GM12878 (cell line): ENCODE measurements at regions not wholly inside any gene's neighbourhood (a gene's known extent, or its start where the extent isn't known, plus 50 kb on each side); places are given as distances from the start of the nearest gene placed in this dataset.

Experiments used
- ATAC-seq: fragments of 200-7000 bp; cut with Tn5 transposase; 3 replicates; pipeline ENCODE4 v1.9.1; 2020; ENCODE audit warnings: mild to moderate bottlenecking, moderate library complexity
- BruUV-seq: library from RNA; stranded (reverse); fragments of 400-500 nt; replicated peaks from 2 replicates; lab custom pipeline; 2021; lab: Mats Ljungman, UMichigan
- CTCF ChIA-PET: fragments of 300-600 bp; sonication (Branson Sonifier 250); formaldehyde crosslinking; extraction: SDS; loops from one replicate; lab custom pipeline; 2021; ENCODE audit warnings: inconsistent platforms; lab: Yijun Ruan, JAX
- POLR2A ChIA-PET: fragments of 350-600 bp; formaldehyde crosslinking; extraction: SDS; loops from one replicate; lab custom pipeline; 2021; ENCODE audit warnings: inconsistent platforms; lab: Charles Lee
- RAD21 ChIA-PET: fragments of 300-600 bp; sonication (Branson Sonifier 250); formaldehyde crosslinking; loops from one replicate; lab custom pipeline; 2023; ENCODE audit warnings: antibody characterized with exemption; ENCODE audit not compliant: unreplicated experiment; lab: Charles Lee
- SMC1A ChIA-PET: fragments of 300-600 bp; sonication (Branson Sonifier 250); formaldehyde crosslinking; loops from one replicate; lab custom pipeline; 2023; ENCODE audit not compliant: unreplicated experiment, uncharacterized antibody; lab: Charles Lee
- DNase-seq: peaks from one replicate; pipeline ENCODE4 v3.0.0-alpha.2; 2011; ENCODE audit warnings: low read depth, low spot score
- FAIRE-seq: peaks from 3 replicates; lab custom pipeline; 2011; peaks lifted over from hg19 to GRCh38; lab: Jason Lieb, UNC
- H2AFZ ChIP-seq: 2 replicates; pipeline ENCODE4 v1.6.0; 2011; ENCODE audit warnings: low read depth, low read length, control low read depth; ENCODE audit not compliant: control insufficient read depth
- H3K27ac ChIP-seq: 2 replicates; pipeline ENCODE4 v1.5.1; 2011; ENCODE audit warnings: control low read depth; ENCODE audit not compliant: control insufficient read depth, insufficient read depth
- H3K27me3 ChIP-seq, 2 experiments: replicated peaks in 1 of 2; 2 replicates each; pipeline versions ENCODE4 v1.6.0 to v1.6.1; 2011; ENCODE audit warnings: low read length in 1 of 2; ENCODE audit not compliant: control insufficient read depth in 2 of 2, insufficient read depth in 2 of 2
- H3K36me3 ChIP-seq, 2 experiments: 2 replicates each; pipeline ENCODE4 v1.5.1; 2011; ENCODE audit warnings: low read length in 1 of 2; ENCODE audit not compliant: control insufficient read depth in 2 of 2, insufficient read depth in 2 of 2
- H3K4me1 ChIP-seq: 2 replicates; pipeline ENCODE4 v1.6.1; 2011; ENCODE audit warnings: mild to moderate bottlenecking, low read length, moderate library complexity, mixed read lengths; ENCODE audit not compliant: control insufficient read depth, insufficient read depth
- H3K4me2 ChIP-seq: 2 replicates; pipeline ENCODE4 v1.6.0; 2011; ENCODE audit warnings: control low read depth; ENCODE audit not compliant: control insufficient read depth, insufficient read depth
- H3K4me3 ChIP-seq: fragments of 200-600 bp; sonication (generic); 2 replicates; pipeline ENCODE4 v1.5.1; 2016
- H3K79me2 ChIP-seq: 2 replicates; pipeline ENCODE4 v1.6.0; 2011; ENCODE audit warnings: low read length; ENCODE audit not compliant: control insufficient read depth, insufficient read depth
- H3K9ac ChIP-seq: 2 replicates; pipeline ENCODE4 v1.8.0; 2011; ENCODE audit warnings: low read length, control low read depth, mixed read lengths; ENCODE audit not compliant: control insufficient read depth, insufficient read depth
- H3K9me3 ChIP-seq: replicated peaks from 3 replicates; pipeline ENCODE4 v1.5.1; 2011; ENCODE audit warnings: mild to moderate bottlenecking, low read length; ENCODE audit not compliant: control insufficient read depth, insufficient read depth
- H4K20me1 ChIP-seq: 2 replicates; pipeline ENCODE4 v1.6.0; 2011; ENCODE audit not compliant: control insufficient read depth, insufficient read depth
- CBFB ChIP-seq: IDR thresholded peaks from 2 replicates; pipeline ENCODE4 v1.6.1; 2016; ENCODE audit warnings: antibody characterized with exemption, low read depth
- CEBPB ChIP-seq, 2 experiments: fragments of 150-350 bp in 1 of 2; IDR thresholded peaks; 2 replicates each; pipeline ENCODE4 v1.6.1; 2012 to 2014; ENCODE audit warnings: low read depth in 2 of 2, low read length in 2 of 2, borderline replicate concordance in 1 of 2, inconsistent platforms in 1 of 2
- GABPA ChIP-seq: IDR thresholded peaks from 2 replicates; pipeline ENCODE4 v1.6.1; 2014; ENCODE audit warnings: antibody characterized with exemption, low read depth, mild to moderate bottlenecking, inconsistent platforms
- GATAD2B ChIP-seq: fragments of 450-650 bp; conservative IDR thresholded peaks from 2 replicates; pipeline ENCODE4 v1.6.1; 2017; ENCODE audit warnings: low read depth, mild to moderate bottlenecking, moderate library complexity
- NFXL1 ChIP-seq: fragments of 450-650 bp; IDR thresholded peaks from 2 replicates; pipeline ENCODE4 v1.6.1; 2017; ENCODE audit warnings: antibody characterized with exemption, mild to moderate bottlenecking, borderline replicate concordance
- RBBP5 ChIP-seq: fragments of 200-600 bp; sonication (generic); conservative IDR thresholded peaks from 2 replicates; pipeline ENCODE4 v1.6.1; 2016
- SIN3A ChIP-seq: IDR thresholded peaks from 2 replicates; pipeline ENCODE4 v1.6.1; 2012; ENCODE audit warnings: low read depth, low read length, improper control_type of control experiment
- SMAD1 ChIP-seq: fragments of 450-650 bp; IDR thresholded peaks from 2 replicates; pipeline ENCODE4 v1.6.1; 2018; ENCODE audit warnings: mild to moderate bottlenecking, low read depth; ENCODE audit not compliant: partially characterized antibody
- SP1 ChIP-seq: IDR thresholded peaks from one replicate; pipeline ENCODE4 v1.6.1; 2011; ENCODE audit warnings: low read depth, low read length
- SREBF1 ChIP-seq: IDR thresholded peaks from 2 replicates; pipeline ENCODE4 v1.6.1; 2012; ENCODE audit warnings: mild to moderate bottlenecking, low read length
- STAT1 ChIP-seq: fragments of 450-650 bp; conservative IDR thresholded peaks from 2 replicates; pipeline ENCODE4 v1.6.1; 2014; ENCODE audit warnings: antibody characterized with exemption, mild to moderate bottlenecking
- STAT3 ChIP-seq: IDR thresholded peaks from 2 replicates; pipeline ENCODE4 v1.6.1; 2011; ENCODE audit warnings: low read depth, low read length, improper control_type of control experiment
- ZBTB40 ChIP-seq: fragments of 450-650 bp; IDR thresholded peaks from 2 replicates; pipeline ENCODE4 v1.6.1; 2016; ENCODE audit warnings: mild to moderate bottlenecking, moderate library complexity, borderline replicate concordance
- ZNF24 ChIP-seq: fragments of 450-650 bp; IDR thresholded peaks from 2 replicates; pipeline ENCODE4 v1.6.1; 2017; ENCODE audit warnings: antibody characterized with exemption, mild to moderate bottlenecking
- WGBS: methylation state at CpG from one replicate; pipeline ENCODE4 v1.1.6; 2016; ENCODE audit warnings: low lambda C conversion rate; ENCODE audit not compliant: insufficient replicate concordance, insufficient coverage; ENCODE audit errors: missing lambda C conversion rate; 5-methylcytosine and 5-hydroxymethylcytosine counted together
- in situ Hi-C: fragments of 300-500 bp; cut with MboI; formaldehyde crosslinking; loops from 9 replicates; pipeline ENCODE4 v1.14.3; 2018; ENCODE audit warnings: mixed read lengths
- intact Hi-C: fragments of 100-400 bp; cut with micrococcal nuclease; formaldehyde crosslinking; loops from one replicate; pipeline ENCODE4 v1.14.2; 2022; ENCODE audit not compliant: unreplicated experiment
- TF ChIP-seq, protein P1 (sequence below): IDR thresholded peaks from 2 replicates; pipeline ENCODE4 v1.6.1; 2011; ENCODE audit warnings: borderline replicate concordance, low read depth, mild to moderate bottlenecking, moderate library complexity, mixed read lengths, low read length; ENCODE audit not compliant: insufficient read depth; ENCODE audit errors: extremely low read length
- TF ChIP-seq, protein P2 (sequence below): fragments of 450-650 bp; IDR thresholded peaks from 2 replicates; pipeline ENCODE4 v1.6.1; 2017; ENCODE audit warnings: mild to moderate bottlenecking, low read depth, inconsistent platforms; ENCODE audit not compliant: poor library complexity, severe bottlenecking

GRCh38 chr6:144809969-144810368 lies 524.8 kb downstream of the UTRN start (continued):
- no peak for TF ChIP-seq ZBTB40
- no peak for TF ChIP-seq SP1
- TF ChIP-seq CBFB, result no peak
- TF ChIP-seq, protein P1, sequence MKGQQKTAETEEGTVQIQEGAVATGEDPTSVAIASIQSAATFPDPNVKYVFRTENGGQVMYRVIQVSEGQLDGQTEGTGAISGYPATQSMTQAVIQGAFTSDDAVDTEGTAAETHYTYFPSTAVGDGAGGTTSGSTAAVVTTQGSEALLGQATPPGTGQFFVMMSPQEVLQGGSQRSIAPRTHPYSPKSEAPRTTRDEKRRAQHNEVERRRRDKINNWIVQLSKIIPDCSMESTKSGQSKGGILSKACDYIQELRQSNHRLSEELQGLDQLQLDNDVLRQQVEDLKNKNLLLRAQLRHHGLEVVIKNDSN, result no peak
- no peak for TF ChIP-seq SREBF1
- no peak for TF ChIP-seq CEBPB (IDR thresholded peaks at IDR 0.05; ENCODE audit: borderline replicate concordance in 1 of 2, low read depth in 2 of 2, low read length in 2 of 2)
- TF ChIP-seq SMAD1, result no peak
- no peak for TF ChIP-seq RBBP5
- no peak for TF ChIP-seq ZNF24

GRCh38 chr6:144811140-144811539 lies 526.0 kb downstream of the UTRN start:
- no peaks in the 10 kb centered on the region for H4K20me1 ChIP-seq
- no peaks in the 10 kb centered on the region for H3K9me3 ChIP-seq
- ChIA-PET POLR2A (interaction anchor here (0.5 to 0.6 kb wide), 2 partner anchors 214 to 239 kb away, joined by 3 read pairs; no protein-coding TSS in a partner anchor), SMC1A (interaction anchor here (1.2 to 1.5 kb wide), 2 partner anchors 21 to 33 kb away, joined by 3 read pairs; no protein-coding TSS in a partner anchor), RAD21 (no interaction called here), CTCF (no interaction called here)
- no peak overlapping the region for H3K9ac ChIP-seq
- DNase-seq (no peak), FAIRE-seq (no peak), ATAC-seq (no peak)
- WGBS, result 92% methylated on average over 5 of the region's 5 CpGs
- H3K79me2 ChIP-seq, result no peaks in the 10 kb centered on the region
- no peaks in the 10 kb centered on the region; a peak in 1 of 4 replicates for H3K36me3 ChIP-seq
- H2AFZ ChIP-seq, result no peak overlapping the region
- H3K4me2 ChIP-seq, result no peak overlapping the region
- BruUV-seq, result no TSS peak
- no peaks in the 10 kb centered on the region for H3K4me1 ChIP-seq
- intact Hi-C loops (no loop called here), in situ Hi-C loops (no loop called here)
- H3K4me3 ChIP-seq, result no peak overlapping the region
- H3K27ac ChIP-seq, result no peak overlapping the region
- no peaks in the 10 kb centered on the region for H3K27me3 ChIP-seq
- TF ChIP-seq GATAD2B (no peak), STAT1 (no peak), NFXL1 (no peak), STAT3 (no peak), SIN3A (no peak), GABPA (no peak)
- TF ChIP-seq, protein P2, sequence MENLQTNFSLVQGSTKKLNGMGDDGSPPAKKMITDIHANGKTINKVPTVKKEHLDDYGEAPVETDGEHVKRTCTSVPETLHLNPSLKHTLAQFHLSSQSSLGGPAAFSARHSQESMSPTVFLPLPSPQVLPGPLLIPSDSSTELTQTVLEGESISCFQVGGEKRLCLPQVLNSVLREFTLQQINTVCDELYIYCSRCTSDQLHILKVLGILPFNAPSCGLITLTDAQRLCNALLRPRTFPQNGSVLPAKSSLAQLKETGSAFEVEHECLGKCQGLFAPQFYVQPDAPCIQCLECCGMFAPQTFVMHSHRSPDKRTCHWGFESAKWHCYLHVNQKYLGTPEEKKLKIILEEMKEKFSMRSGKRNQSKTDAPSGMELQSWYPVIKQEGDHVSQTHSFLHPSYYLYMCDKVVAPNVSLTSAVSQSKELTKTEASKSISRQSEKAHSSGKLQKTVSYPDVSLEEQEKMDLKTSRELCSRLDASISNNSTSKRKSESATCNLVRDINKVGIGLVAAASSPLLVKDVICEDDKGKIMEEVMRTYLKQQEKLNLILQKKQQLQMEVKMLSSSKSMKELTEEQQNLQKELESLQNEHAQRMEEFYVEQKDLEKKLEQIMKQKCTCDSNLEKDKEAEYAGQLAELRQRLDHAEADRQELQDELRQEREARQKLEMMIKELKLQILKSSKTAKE, result no peak
